Loucy (cell line): ENCODE measurements at regions not wholly inside any gene's neighbourhood (a gene's known extent, or its start where the extent isn't known, plus 50 kb on each side); places are given as distances from the start of the nearest gene placed in this dataset.

Source experiments
- CTCF ChIP-seq: fragments of 200-600 bp; sonication (generic); conservative IDR thresholded peaks from 2 replicates; pipeline ENCODE4 v1.5.1; 2014; ENCODE audit warnings: mild to moderate bottlenecking, antibody characterized with exemption, low read length
- EZH2phosphoT487 ChIP-seq: fragments of 200-600 bp; IDR thresholded peaks from 2 replicates; pipeline ENCODE4 v1.6.1; 2018; ENCODE audit warnings: antibody characterized with exemption, mild to moderate bottlenecking, moderate library complexity, borderline replicate concordance

GRCh38 chr13:25018729-25019115, 77.2 kb upstream of the PABPC3 start:
- TF ChIP-seq CTCF (no peak), EZH2phosphoT487 (no peak)
